H9 (cell line): ENCODE measurements at regions not wholly inside any gene's neighbourhood (a gene's known extent, or its start where the extent isn't known, plus 50 kb on each side); places are given as distances from the start of the nearest gene placed in this dataset.

ENCODE experiments used
- DNase-seq: peaks from one replicate; pipeline ENCODE4 v3.0.0-alpha.2; 2017
- H2AFZ ChIP-seq: one replicate; pipeline ENCODE4 v1.6.1; 2013; ENCODE audit warnings: mild to moderate bottlenecking, low read length, control low read depth, moderate library complexity
- H2AK5ac ChIP-seq: 2 replicates; pipeline ENCODE4 v1.6.1; 2013; ENCODE audit warnings: low read length, control low read depth, mixed read lengths; ENCODE audit not compliant: insufficient read length
- H2BK120ac ChIP-seq: one replicate; pipeline ENCODE4 v1.6.1; 2013; ENCODE audit warnings: low read depth, mild to moderate bottlenecking, low read length, control low read depth, inconsistent platforms; ENCODE audit not compliant: poor library complexity, severe bottlenecking
- H2BK12ac ChIP-seq: 2 replicates; pipeline ENCODE4 v1.6.1; 2013; ENCODE audit warnings: low read length, control low read depth, mixed read lengths, low read depth; ENCODE audit not compliant: insufficient read length
- H2BK15ac ChIP-seq: 2 replicates; pipeline ENCODE4 v1.6.1; 2013; ENCODE audit warnings: low read depth, low read length, control low read depth
- H2BK20ac ChIP-seq: one replicate; pipeline ENCODE4 v1.6.1; 2013; ENCODE audit warnings: low read depth, mild to moderate bottlenecking, low read length, control low read depth, inconsistent platforms; ENCODE audit not compliant: poor library complexity, severe bottlenecking
- H2BK5ac ChIP-seq: 2 replicates; pipeline ENCODE4 v1.6.1; 2013; ENCODE audit warnings: low read length, control low read depth, mixed read lengths; ENCODE audit not compliant: insufficient read length
- H3K14ac ChIP-seq: 2 replicates; pipeline ENCODE4 v1.6.1; 2013; ENCODE audit warnings: low read length, control low read depth; ENCODE audit not compliant: insufficient read depth
- H3K18ac ChIP-seq: 2 replicates; pipeline ENCODE4 v1.6.1; 2013; ENCODE audit warnings: low read depth, mild to moderate bottlenecking, mixed read lengths, low read length, control low read depth; ENCODE audit not compliant: insufficient read length
- H3K23ac ChIP-seq: 2 replicates; pipeline ENCODE4 v1.6.1; 2013; ENCODE audit warnings: low read length, control low read depth, mixed read lengths, low read depth; ENCODE audit not compliant: insufficient read length
- H3K23me2 ChIP-seq: 2 replicates; pipeline ENCODE4 v1.6.1; 2013; ENCODE audit warnings: low read depth, mild to moderate bottlenecking, mixed read lengths, low read length, control low read depth; ENCODE audit not compliant: insufficient read length, poor library complexity, severe bottlenecking
- H3K27ac ChIP-seq: 2 replicates; pipeline ENCODE4 v1.5.1; 2013; ENCODE audit warnings: low read length, control low read depth, mixed read lengths, low read depth; ENCODE audit not compliant: insufficient read length
- H3K27me3 ChIP-seq: 2 replicates; pipeline ENCODE4 v1.6.1; 2013; ENCODE audit warnings: low read length, control low read depth, inconsistent platforms; ENCODE audit not compliant: insufficient read depth
- H3K4ac ChIP-seq: 2 replicates; pipeline ENCODE4 v1.6.1; 2013; ENCODE audit warnings: low read depth, mild to moderate bottlenecking, control low read depth, inconsistent platforms, low read length, moderate library complexity
- H3K4me1 ChIP-seq: 2 replicates; pipeline ENCODE4 v1.6.1; 2013; ENCODE audit warnings: low read length, control low read depth, inconsistent platforms; ENCODE audit not compliant: insufficient read depth
- H3K4me2 ChIP-seq: 2 replicates; pipeline ENCODE4 v1.6.1; 2013; ENCODE audit warnings: low read length, control low read depth, mixed read lengths; ENCODE audit not compliant: insufficient read length, insufficient read depth
- H3K56ac ChIP-seq: 2 replicates; pipeline ENCODE4 v1.6.1; 2013; ENCODE audit warnings: low read depth, mild to moderate bottlenecking, mixed read lengths, low read length, control low read depth; ENCODE audit not compliant: insufficient read length
- H3K79me1 ChIP-seq: 2 replicates; pipeline ENCODE4 v1.6.1; 2013; ENCODE audit warnings: low read depth, mild to moderate bottlenecking, moderate library complexity, low read length, control low read depth, inconsistent platforms; ENCODE audit not compliant: insufficient read depth, poor library complexity, severe bottlenecking
- H3K79me2 ChIP-seq: 2 replicates; pipeline ENCODE4 v1.6.1; 2013; ENCODE audit warnings: low read length, control low read depth, inconsistent platforms; ENCODE audit not compliant: insufficient read depth
- H3K9ac ChIP-seq: 2 replicates; pipeline ENCODE4 v1.6.1; 2013; ENCODE audit warnings: low read length, control low read depth, mixed read lengths; ENCODE audit not compliant: insufficient read length; ENCODE audit errors: extremely low read depth
- H3K9me3 ChIP-seq: one replicate; pipeline ENCODE4 v1.6.1; 2013; ENCODE audit warnings: low read depth, low read length, inconsistent platforms; ENCODE audit not compliant: control insufficient read depth
- H3T11ph ChIP-seq: one replicate; pipeline ENCODE4 v1.6.1; 2013; ENCODE audit warnings: mild to moderate bottlenecking, low read length, control low read depth, inconsistent platforms
- H4K20me1 ChIP-seq: one replicate; pipeline ENCODE4 v1.6.1; 2013; ENCODE audit not compliant: control insufficient read depth, insufficient read length, insufficient read depth
- H4K5ac ChIP-seq: 2 replicates; pipeline ENCODE4 v1.6.1; 2013; ENCODE audit warnings: low read depth, mild to moderate bottlenecking, mixed read lengths, low read length, control low read depth; ENCODE audit not compliant: insufficient read length
- H4K8ac ChIP-seq: replicated peaks from 2 replicates; pipeline ENCODE4 v1.6.1; 2013; ENCODE audit warnings: low read length, control low read depth, mixed read lengths, low read depth; ENCODE audit not compliant: insufficient read length
- H4K91ac ChIP-seq: 2 replicates; pipeline ENCODE4 v1.6.1; 2013; ENCODE audit warnings: low read depth, mild to moderate bottlenecking, moderate library complexity, mixed read lengths, low read length, control low read depth; ENCODE audit not compliant: insufficient read length
- H3K27ac Mint-ChIP-seq, 3 experiments: 2 replicates in 2 of 3; 3 replicates in 1 of 3; pipeline ENCODE4 v1.8.0; 2020 to 2021; ENCODE audit warnings: mixed read lengths in 3 of 3, mild to moderate bottlenecking in 1 of 3, moderate library complexity in 1 of 3
- H3K27me3 Mint-ChIP-seq: 2 replicates; pipeline ENCODE4 v1.8.0; 2021; ENCODE audit warnings: low read depth, mild to moderate bottlenecking, moderate library complexity, mixed read lengths
- H3K36me3 Mint-ChIP-seq, 3 experiments: 2 replicates in 2 of 3; 3 replicates in 1 of 3; pipeline ENCODE4 v1.8.0; 2020 to 2021; ENCODE audit warnings: low read depth in 3 of 3, mixed read lengths in 3 of 3; ENCODE audit not compliant: insufficient read depth in 1 of 3
- H3K4me1 Mint-ChIP-seq, 2 experiments: 2 replicates each; pipeline ENCODE4 v1.8.0; 2020; ENCODE audit warnings: mixed read lengths in 2 of 2
- H3K4me3 Mint-ChIP-seq, 2 experiments: 2 replicates in 1 of 2; 3 replicates in 1 of 2; pipeline ENCODE4 v1.8.0; 2020 to 2021; ENCODE audit warnings: mild to moderate bottlenecking in 2 of 2, mixed read lengths in 2 of 2, moderate library complexity in 1 of 2
- H3K9me3 Mint-ChIP-seq, 2 experiments: 2 replicates in 1 of 2; 3 replicates in 1 of 2; pipeline ENCODE4 v1.8.0; 2020; ENCODE audit warnings: mild to moderate bottlenecking in 2 of 2, mixed read lengths in 2 of 2, moderate library complexity in 1 of 2
- CTCF ChIP-seq: fragments of 200-600 bp; sonication (generic); conservative IDR thresholded peaks from 3 replicates; pipeline ENCODE4 v1.8.0; 2021; ENCODE audit warnings: antibody characterized with exemption, mild to moderate bottlenecking
- WGBS: extraction: QIAGEN DNeasy Blood & Tissue Kit; methylation state at CpG from one replicate; pipeline ENCODE4 v1.1.7; 2013; ENCODE audit warnings: missing lambda C conversion rate, low lambda C conversion rate, mixed read lengths; ENCODE audit not compliant: insufficient read length; ENCODE audit errors: extremely low coverage; 5-methylcytosine and 5-hydroxymethylcytosine counted together

- no peak overlapping the region for H3K27ac Mint-ChIP-seq
- no peak overlapping the region for H3K23ac ChIP-seq
- H3K9me3 ChIP-seq, result no peaks in the 10 kb centered on the region
- no peak overlapping the region for H2BK15ac ChIP-seq
- H3K4me1 ChIP-seq, result no peaks in the 10 kb centered on the region
- H3K27me3 ChIP-seq, result no peaks in the 10 kb centered on the region
- H3K14ac ChIP-seq, result no peak overlapping the region
- peaks cover 0 to 1% of the 10 kb centered on the region in 2 experiments; a peak in 2 of 5 replicates for H3K9me3 Mint-ChIP-seq
- no peaks in the 10 kb centered on the region for H3K79me1 ChIP-seq
- no peak overlapping the region for H2BK20ac ChIP-seq
- no peak overlapping the region for H3K4me3 Mint-ChIP-seq
- DNase-seq, result no peak
- no peak overlapping the region for H3K4me2 ChIP-seq
- H4K8ac ChIP-seq, result peak overlapping the region; percentile 18
- no peak overlapping the region for H2BK120ac ChIP-seq
- H2AK5ac ChIP-seq, result no peak overlapping the region
- H3K36me3 Mint-ChIP-seq, result peaks cover 0 to 2% (median 0%) of the 10 kb centered on the region in 3 experiments; a peak in 1 of 7 replicates
- no peak overlapping the region for H3T11ph ChIP-seq
- no peak overlapping the region for H4K91ac ChIP-seq
- H3K79me2 ChIP-seq, result no peaks in the 10 kb centered on the region
- no peak overlapping the region for H3K4ac ChIP-seq
- H3K56ac ChIP-seq, result no peak overlapping the region
- peaks cover 16 to 18% of the 10 kb centered on the region in 2 experiments for H3K4me1 Mint-ChIP-seq
- no peak overlapping the region for H2BK5ac ChIP-seq
- no peak for TF ChIP-seq CTCF
- no CpG with 5 or more reads among the region's 4 CpGs for WGBS
- H3K27ac ChIP-seq, result no peak overlapping the region
- no peak overlapping the region for H4K5ac ChIP-seq
- no peak overlapping the region for H3K9ac ChIP-seq
- no peaks in the 10 kb centered on the region; the same call in none of the 2 replicates for H3K27me3 Mint-ChIP-seq
- no peaks in the 10 kb centered on the region for H4K20me1 ChIP-seq
- H2BK12ac ChIP-seq, result no peak overlapping the region
- no peak overlapping the region for H2AFZ ChIP-seq
- H3K23me2 ChIP-seq, result no peaks in the 10 kb centered on the region
- H3K18ac ChIP-seq, result no peak overlapping the region
These were observed 202.1 kb upstream of the PRDM1 start for GRCh38 chr6:105884011-105884410.
